ENCODE measurements at regions not wholly inside any gene's neighbourhood (a gene's known extent, or its start where the extent isn't known, plus 50 kb on each side); places are given as distances from the start of the nearest gene placed in this dataset.

DNA sequence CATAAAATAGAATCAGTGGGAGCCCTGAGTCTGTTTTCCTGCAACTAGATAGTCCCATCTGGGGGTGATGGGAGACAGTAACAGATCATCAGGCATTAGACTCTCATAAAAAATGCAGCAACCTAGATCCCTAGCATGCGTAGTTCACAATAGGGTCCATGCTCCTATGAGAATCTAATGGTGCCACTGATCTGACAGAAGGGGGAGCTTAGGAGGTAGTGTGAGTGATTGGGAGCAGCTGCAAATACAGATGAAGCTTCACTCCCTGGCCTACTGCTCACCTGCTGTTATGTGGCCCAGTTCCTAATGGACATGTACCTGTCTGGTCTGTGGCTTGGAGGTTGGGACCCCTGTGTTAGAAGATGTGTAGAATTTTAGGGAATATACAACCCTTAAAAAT is 904.5 kb upstream of the EPHA7 start:
- TF ChIP-seq RAD21 (IDR thresholded peaks at IDR 0.05; ENCODE audit: low read depth): peak; percentile 53; the same call in 1 of the 2 replicates
- TF ChIP-seq TCF12 (IDR thresholded peaks at IDR 0.05; ENCODE audit: low read depth): no peak

GRCh38 chr6:94300424-94301144 is 881.2 kb upstream of the EPHA7 start:
- TF ChIP-seq RAD21 (IDR thresholded peaks at IDR 0.05; ENCODE audit: low read depth) (no peak), TAF1 (IDR thresholded peaks at IDR 0.05; ENCODE audit: low read depth) (no peak), TCF12 (IDR thresholded peaks at IDR 0.05; ENCODE audit: low read depth) (no peak), CREB1 (IDR thresholded peaks at IDR 0.05; ENCODE audit: low read depth) (no peak), NFIC (IDR thresholded peaks at IDR 0.05) (no peak), CEBPB (IDR thresholded peaks at IDR 0.05) (no peak), ZBTB7A (IDR thresholded peaks at IDR 0.05; ENCODE audit: low read depth) (no peak), YY1 (IDR thresholded peaks at IDR 0.05; ENCODE audit: low read depth) (no peak)
- TF ChIP-seq, protein P1, sequence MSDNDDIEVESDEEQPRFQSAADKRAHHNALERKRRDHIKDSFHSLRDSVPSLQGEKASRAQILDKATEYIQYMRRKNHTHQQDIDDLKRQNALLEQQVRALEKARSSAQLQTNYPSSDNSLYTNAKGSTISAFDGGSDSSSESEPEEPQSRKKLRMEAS (IDR thresholded peaks at IDR 0.05): no peak
- TF ChIP-seq, protein P2, sequence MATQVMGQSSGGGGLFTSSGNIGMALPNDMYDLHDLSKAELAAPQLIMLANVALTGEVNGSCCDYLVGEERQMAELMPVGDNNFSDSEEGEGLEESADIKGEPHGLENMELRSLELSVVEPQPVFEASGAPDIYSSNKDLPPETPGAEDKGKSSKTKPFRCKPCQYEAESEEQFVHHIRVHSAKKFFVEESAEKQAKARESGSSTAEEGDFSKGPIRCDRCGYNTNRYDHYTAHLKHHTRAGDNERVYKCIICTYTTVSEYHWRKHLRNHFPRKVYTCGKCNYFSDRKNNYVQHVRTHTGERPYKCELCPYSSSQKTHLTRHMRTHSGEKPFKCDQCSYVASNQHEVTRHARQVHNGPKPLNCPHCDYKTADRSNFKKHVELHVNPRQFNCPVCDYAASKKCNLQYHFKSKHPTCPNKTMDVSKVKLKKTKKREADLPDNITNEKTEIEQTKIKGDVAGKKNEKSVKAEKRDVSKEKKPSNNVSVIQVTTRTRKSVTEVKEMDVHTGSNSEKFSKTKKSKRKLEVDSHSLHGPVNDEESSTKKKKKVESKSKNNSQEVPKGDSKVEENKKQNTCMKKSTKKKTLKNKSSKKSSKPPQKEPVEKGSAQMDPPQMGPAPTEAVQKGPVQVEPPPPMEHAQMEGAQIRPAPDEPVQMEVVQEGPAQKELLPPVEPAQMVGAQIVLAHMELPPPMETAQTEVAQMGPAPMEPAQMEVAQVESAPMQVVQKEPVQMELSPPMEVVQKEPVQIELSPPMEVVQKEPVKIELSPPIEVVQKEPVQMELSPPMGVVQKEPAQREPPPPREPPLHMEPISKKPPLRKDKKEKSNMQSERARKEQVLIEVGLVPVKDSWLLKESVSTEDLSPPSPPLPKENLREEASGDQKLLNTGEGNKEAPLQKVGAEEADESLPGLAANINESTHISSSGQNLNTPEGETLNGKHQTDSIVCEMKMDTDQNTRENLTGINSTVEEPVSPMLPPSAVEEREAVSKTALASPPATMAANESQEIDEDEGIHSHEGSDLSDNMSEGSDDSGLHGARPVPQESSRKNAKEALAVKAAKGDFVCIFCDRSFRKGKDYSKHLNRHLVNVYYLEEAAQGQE (IDR thresholded peaks at IDR 0.05; ENCODE audit: low read depth): no peak
- TF ChIP-seq, protein P3, sequence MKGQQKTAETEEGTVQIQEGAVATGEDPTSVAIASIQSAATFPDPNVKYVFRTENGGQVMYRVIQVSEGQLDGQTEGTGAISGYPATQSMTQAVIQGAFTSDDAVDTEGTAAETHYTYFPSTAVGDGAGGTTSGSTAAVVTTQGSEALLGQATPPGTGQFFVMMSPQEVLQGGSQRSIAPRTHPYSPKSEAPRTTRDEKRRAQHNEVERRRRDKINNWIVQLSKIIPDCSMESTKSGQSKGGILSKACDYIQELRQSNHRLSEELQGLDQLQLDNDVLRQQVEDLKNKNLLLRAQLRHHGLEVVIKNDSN (IDR thresholded peaks at IDR 0.05): no peak

- TF ChIP-seq TEAD4 (IDR thresholded peaks at IDR 0.05): no peak
- TF ChIP-seq EGR1 (IDR thresholded peaks at IDR 0.05): no peak
- TF ChIP-seq, protein P3 (IDR thresholded peaks at IDR 0.05): no peak
- TF ChIP-seq EP300 (IDR thresholded peaks at IDR 0.05; ENCODE audit: borderline replicate concordance): no peak
- TF ChIP-seq CREB1 (IDR thresholded peaks at IDR 0.05; ENCODE audit: low read depth): no peak
- TF ChIP-seq YY1 (IDR thresholded peaks at IDR 0.05; ENCODE audit: low read depth): no peak
- TF ChIP-seq TCF12 (IDR thresholded peaks at IDR 0.05; ENCODE audit: low read depth): no peak
- no peak for TF ChIP-seq CEBPB (IDR thresholded peaks at IDR 0.05)
- TF ChIP-seq, protein P2 (IDR thresholded peaks at IDR 0.05; ENCODE audit: low read depth): no peak
- TF ChIP-seq NFIC (IDR thresholded peaks at IDR 0.05): no peak
- no peak for TF ChIP-seq TAF1 (IDR thresholded peaks at IDR 0.05; ENCODE audit: low read depth)
- TF ChIP-seq, protein P1 (IDR thresholded peaks at IDR 0.05): no peak
- no peak for TF ChIP-seq ZBTB7A (IDR thresholded peaks at IDR 0.05; ENCODE audit: low read depth)
Observed at GRCh38 chr6:94289131-94289530, 869.8 kb upstream of the EPHA7 start.

GRCh38 chr6:94278146-94278545 is 858.8 kb upstream of the EPHA7 start:
- TF ChIP-seq TAF1 (IDR thresholded peaks at IDR 0.05; ENCODE audit: low read depth) (no peak), EGR1 (IDR thresholded peaks at IDR 0.05) (no peak), EP300 (IDR thresholded peaks at IDR 0.05; ENCODE audit: borderline replicate concordance) (no peak), CEBPB (IDR thresholded peaks at IDR 0.05) (no peak)
- TF ChIP-seq, protein P2 (IDR thresholded peaks at IDR 0.05; ENCODE audit: low read depth): no peak
- TF ChIP-seq, protein P3 (IDR thresholded peaks at IDR 0.05): no peak
